IPS-20b (cell line): ENCODE measurements at regions not wholly inside any gene's neighbourhood (a gene's known extent, or its start where the extent isn't known, plus 50 kb on each side); places are given as distances from the start of the nearest gene placed in this dataset.

Experiments used
- H3K27ac ChIP-seq: one replicate; pipeline ENCODE4 v1.5.1; 2013; ENCODE audit warnings: low read length
- H3K27me3 ChIP-seq: 2 replicates; pipeline ENCODE4 v1.6.1; 2013; ENCODE audit warnings: mild to moderate bottlenecking, low read length, inconsistent platforms; ENCODE audit not compliant: insufficient read depth
- H3K36me3 ChIP-seq: 2 replicates; pipeline ENCODE4 v1.6.1; 2013; ENCODE audit warnings: low read depth, mild to moderate bottlenecking, inconsistent platforms, low read length, moderate library complexity; ENCODE audit not compliant: insufficient read depth
- H3K4me1 ChIP-seq: 2 replicates; pipeline ENCODE4 v1.6.1; 2013; ENCODE audit warnings: mild to moderate bottlenecking, control low read depth, inconsistent platforms, low read length, moderate library complexity; ENCODE audit not compliant: insufficient read depth
- H3K4me3 ChIP-seq: 2 replicates; pipeline ENCODE4 v1.5.1; 2013; ENCODE audit warnings: mild to moderate bottlenecking, low read length, inconsistent platforms
- H3K9ac ChIP-seq: 2 replicates; pipeline ENCODE4 v1.6.1; 2013; ENCODE audit warnings: low read depth, mild to moderate bottlenecking, inconsistent platforms, low read length, moderate library complexity
- H3K9me3 ChIP-seq: 2 replicates; pipeline ENCODE4 v1.6.1; 2013; ENCODE audit warnings: mild to moderate bottlenecking, low read depth, low read length, inconsistent platforms; ENCODE audit not compliant: insufficient read depth

GRCh38 chr1:14498839-14499238 is 99.6 kb upstream of the KAZN start:
- Histone ChIP-seq H3K27ac (no peak overlapping the region), H3K36me3 (no peaks in the 10 kb centered on the region), H3K4me1 (peaks cover 6% of the 10 kb centered on the region; the same call in 1 of the 2 replicates), H3K4me3 (no peak overlapping the region), H3K27me3 (no peaks in the 10 kb centered on the region), H3K9me3 (no peaks in the 10 kb centered on the region), H3K9ac (no peak overlapping the region)

- H3K27ac ChIP-seq: no peak overlapping the region
- 0 out of 2 replicates have a peak, but pooled peaks cover 4% of the 10 kb centered on the region for H3K27me3 ChIP-seq
Observed at GRCh38 chr1:14499312-14500040, 99.0 kb upstream of the KAZN start.

DNA sequence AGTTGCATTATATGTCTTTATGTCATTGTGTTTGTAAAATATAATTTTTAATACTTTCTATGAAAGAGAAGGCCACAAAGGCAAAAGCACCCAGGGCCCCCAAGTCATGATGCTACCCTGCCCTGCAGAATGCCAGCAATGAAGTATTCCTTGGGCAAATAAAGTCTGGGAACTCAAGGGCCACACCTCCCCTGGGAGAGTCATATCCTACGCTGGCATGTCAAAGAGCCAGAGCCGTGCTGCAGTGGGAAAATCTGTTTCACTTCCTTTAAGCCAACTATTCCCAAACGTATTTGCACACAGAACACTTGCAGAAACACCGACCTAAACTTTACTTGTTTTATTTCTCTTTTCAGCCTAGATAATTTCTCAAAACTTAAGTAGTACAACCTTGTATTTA is 98.4 kb upstream of the KAZN start:
- no peaks in the 10 kb centered on the region for H3K9me3 ChIP-seq
- H3K27ac ChIP-seq: no peak overlapping the region
- H3K36me3 ChIP-seq: no peaks in the 10 kb centered on the region
- no peak overlapping the region for H3K4me3 ChIP-seq
- no peak overlapping the region for H3K9ac ChIP-seq
- peaks cover 6% of the 10 kb centered on the region for H3K4me1 ChIP-seq
- 0 out of 2 replicates have a peak, but pooled peaks cover 9% of the 10 kb centered on the region for H3K27me3 ChIP-seq

More at GRCh38 chr1:14499312-14500040, 99.0 kb upstream of the KAZN start:
- Histone ChIP-seq H3K9me3 (no peaks in the 10 kb centered on the region), H3K36me3 (no peaks in the 10 kb centered on the region), H3K4me1 (peaks cover 6% of the 10 kb centered on the region; the same call in 1 of the 2 replicates), H3K9ac (no peak overlapping the region), H3K4me3 (no peak overlapping the region)

DNA sequence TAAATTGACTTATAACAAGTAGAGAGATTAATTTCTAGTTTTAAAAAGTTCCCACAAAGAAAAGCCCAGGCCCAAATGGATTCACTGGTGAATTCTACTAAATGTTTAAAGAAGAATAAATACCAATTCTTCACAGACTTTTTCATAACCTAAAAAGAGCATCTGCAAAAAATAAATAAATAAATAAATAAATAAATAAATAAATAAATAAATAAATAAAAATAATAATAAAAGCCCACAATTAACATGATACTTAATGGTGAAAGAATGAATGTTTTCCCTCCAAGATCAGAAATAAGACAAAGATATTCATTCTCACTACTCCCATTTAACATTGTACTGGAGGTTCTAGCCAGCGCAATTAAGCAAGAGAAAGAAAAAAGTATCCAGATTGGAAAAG is 97.6 kb upstream of the KAZN start:
- Histone ChIP-seq H3K9ac (no peak overlapping the region), H3K4me3 (no peak overlapping the region), H3K27me3 (0 out of 2 replicates have a peak, but pooled peaks cover 9% of the 10 kb centered on the region), H3K36me3 (no peaks in the 10 kb centered on the region), H3K27ac (no peak overlapping the region), H3K4me1 (peaks cover 6% of the 10 kb centered on the region), H3K9me3 (no peaks in the 10 kb centered on the region)

DNA sequence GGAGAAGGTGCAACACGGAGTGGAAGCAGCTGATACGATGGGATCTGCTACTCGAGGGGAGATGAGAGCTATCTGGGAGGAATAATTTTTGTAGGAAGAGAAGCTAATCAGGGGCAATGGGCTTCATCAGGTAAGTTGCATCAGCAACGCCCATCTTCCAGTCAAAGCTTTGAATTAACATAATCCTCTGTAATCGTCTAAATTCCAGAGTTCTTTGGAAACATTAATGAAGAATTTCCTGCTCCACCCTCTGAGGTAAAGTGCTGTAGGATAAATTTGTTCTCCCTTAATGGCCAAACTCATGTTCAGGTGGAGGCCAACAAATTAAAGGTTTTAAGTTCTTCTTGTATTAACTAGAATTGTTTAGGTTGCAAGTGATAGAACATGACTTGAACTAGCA is 94.0 kb upstream of the KAZN start:
- H3K9ac ChIP-seq: no peak overlapping the region
- no peaks in the 10 kb centered on the region for H3K36me3 ChIP-seq

DNA sequence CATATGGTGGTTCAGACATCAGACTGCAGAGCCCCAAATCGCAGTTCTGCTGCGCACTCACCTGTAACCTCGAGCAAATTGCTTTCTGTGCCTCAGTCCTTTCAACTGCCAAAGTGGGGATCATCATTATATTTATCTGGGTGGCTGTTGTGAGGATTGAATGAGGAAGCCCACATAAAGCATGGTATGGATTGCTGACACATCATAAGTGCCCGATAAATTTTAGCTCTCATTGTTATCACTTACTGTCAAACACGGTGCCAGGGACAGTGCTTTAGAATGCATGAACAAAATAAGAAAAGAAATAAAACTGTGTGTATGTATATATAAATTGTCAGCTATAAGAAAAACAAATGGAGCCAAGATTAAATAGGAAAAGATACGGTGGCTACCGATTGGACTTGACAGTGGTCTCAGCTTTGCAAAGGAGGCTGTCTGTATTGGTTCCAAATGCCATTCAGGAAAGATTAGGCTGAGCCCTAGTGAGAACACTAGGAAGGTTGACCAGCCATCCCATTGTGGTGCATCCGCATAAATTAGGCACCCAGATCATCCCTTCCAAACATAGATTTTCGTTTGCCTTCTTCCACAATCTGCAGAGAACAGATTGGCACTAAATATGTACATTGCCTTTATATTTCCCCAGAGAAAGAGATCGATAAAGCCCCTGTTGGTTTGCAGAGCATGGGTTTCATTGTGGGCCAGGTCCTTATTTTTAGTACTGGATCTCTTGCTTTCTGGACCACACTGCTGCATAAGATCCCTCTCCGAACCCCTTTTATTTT is 91.8 kb upstream of the KAZN start:
- H3K27me3 ChIP-seq: peaks cover 9% of the 10 kb centered on the region; the same call in 1 of the 2 replicates
- H3K4me1 ChIP-seq: peaks cover 4% of the 10 kb centered on the region
- H3K27ac ChIP-seq: no peak overlapping the region
- no peaks in the 10 kb centered on the region for H3K9me3 ChIP-seq
- H3K9ac ChIP-seq: no peak overlapping the region
- no peak overlapping the region for H3K4me3 ChIP-seq
- H3K36me3 ChIP-seq: no peaks in the 10 kb centered on the region

More for the DNA sequence above, 94.0 kb upstream of the KAZN start:
- peaks cover 9% of the 10 kb centered on the region; the same call in 1 of the 2 replicates for H3K27me3 ChIP-seq
- no peaks in the 10 kb centered on the region; the same call in none of the 2 replicates for H3K4me1 ChIP-seq
- H3K27ac ChIP-seq: no peak overlapping the region
- H3K9me3 ChIP-seq: no peaks in the 10 kb centered on the region
- H3K4me3 ChIP-seq: no peak overlapping the region

GRCh38 chr1:14507262-14507661 is 91.2 kb upstream of the KAZN start:
- no peak overlapping the region for H3K9ac ChIP-seq
- H3K36me3 ChIP-seq: no peaks in the 10 kb centered on the region
- peaks cover 10% of the 10 kb centered on the region for H3K4me1 ChIP-seq
- H3K27ac ChIP-seq: no peak overlapping the region
- H3K4me3 ChIP-seq: no peak overlapping the region
- H3K9me3 ChIP-seq: no peaks in the 10 kb centered on the region
- H3K27me3 ChIP-seq: peaks cover 9% of the 10 kb centered on the region; the same call in 1 of the 2 replicates

DNA sequence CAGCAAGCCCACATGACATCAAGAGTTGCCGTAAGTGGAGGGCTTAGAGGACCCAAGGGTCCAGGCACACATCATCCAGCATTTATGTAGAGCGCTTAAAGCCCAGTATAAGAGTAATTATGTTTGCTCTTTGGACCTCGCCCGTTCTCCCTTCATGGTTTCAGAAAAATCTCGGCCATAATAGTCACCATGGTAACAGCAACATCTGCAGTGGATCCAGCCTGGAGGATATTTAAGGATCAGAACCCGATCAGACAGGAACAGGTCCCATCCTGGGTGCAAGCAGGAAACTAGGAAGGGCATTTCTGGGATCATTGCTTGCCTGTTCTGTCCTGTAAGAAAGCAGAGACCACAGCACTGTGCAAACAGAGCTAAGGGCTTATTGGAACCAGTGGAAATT is 89.9 kb upstream of the KAZN start:
- Histone ChIP-seq H3K27ac (no peak overlapping the region), H3K4me3 (no peak overlapping the region), H3K27me3 (peaks cover 9% of the 10 kb centered on the region; the same call in 1 of the 2 replicates), H3K9me3 (no peaks in the 10 kb centered on the region), H3K4me1 (peaks cover 22% of the 10 kb centered on the region), H3K36me3 (no peaks in the 10 kb centered on the region), H3K9ac (no peak overlapping the region)

DNA sequence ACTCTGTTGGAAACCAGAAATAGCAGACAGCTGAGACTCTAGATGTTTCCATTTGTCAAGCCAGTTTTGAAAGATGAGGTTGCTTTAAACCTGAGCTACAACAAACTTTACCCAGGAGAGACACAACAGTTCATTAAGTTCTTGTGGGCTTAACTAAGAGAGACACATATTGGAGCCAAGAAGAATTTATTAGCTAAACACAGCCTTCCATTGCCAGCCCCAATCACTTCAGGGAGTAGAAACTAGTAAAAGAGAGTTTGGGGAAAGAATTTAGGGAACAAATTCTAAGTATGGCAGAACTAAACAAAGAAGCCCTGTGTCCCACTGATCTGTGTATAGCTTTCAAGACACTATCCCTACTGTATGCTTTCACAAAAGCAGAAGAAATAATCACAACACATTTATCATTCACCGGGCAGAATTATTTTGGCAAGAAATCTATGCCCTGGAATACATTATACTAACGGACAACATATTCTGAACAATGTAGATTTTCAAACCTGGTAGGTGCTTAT is 87.3 kb upstream of the KAZN start:
- Histone ChIP-seq H3K4me3 (no peak overlapping the region), H3K36me3 (no peaks in the 10 kb centered on the region), H3K9ac (no peak overlapping the region), H3K27me3 (no peaks in the 10 kb centered on the region; the same call in 1 of the 2 replicates), H3K9me3 (no peaks in the 10 kb centered on the region), H3K4me1 (peaks cover 23% of the 10 kb centered on the region; the same call in 1 of the 2 replicates), H3K27ac (no peak overlapping the region)

DNA sequence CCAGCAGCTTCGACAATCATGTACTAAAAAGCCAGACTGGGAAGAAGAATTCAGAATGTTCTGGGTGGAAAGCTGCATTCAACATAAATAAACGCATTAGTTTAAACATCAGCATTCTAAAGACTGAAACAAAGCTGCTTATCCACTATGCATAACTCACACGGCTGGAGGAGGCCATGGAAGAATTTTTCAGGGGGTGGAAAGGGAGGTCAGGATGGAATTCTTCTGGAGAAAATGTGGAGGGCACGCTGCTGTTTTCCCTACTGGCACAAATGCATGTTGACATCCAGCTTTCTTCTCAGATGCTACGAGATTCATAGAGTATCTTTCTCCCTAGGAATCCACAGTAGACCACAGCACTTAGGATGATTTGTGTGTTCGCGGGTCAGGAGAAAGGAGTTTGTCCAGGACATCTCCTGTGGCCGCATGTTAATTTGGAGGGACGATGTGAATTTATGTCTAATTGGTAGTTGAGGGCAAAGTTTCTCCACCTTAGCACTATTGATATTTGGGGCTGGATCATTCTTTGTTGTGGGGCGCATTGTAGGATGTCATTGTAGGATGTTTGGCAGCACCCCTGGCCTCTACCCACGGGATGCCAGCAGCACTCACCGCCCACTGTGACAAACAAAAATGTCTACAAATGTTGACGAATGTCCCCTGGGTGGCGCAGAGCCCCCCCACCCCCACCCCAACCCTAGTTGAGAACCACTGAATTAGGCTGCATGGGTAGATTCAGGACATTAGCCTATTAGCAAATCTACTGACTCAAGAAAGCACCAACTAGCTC is 86.5 kb upstream of the KAZN start:
- H3K4me3 ChIP-seq: no peak overlapping the region
- no peak overlapping the region for H3K27ac ChIP-seq
- no peaks in the 10 kb centered on the region for H3K9me3 ChIP-seq
- peaks cover 23% of the 10 kb centered on the region; the same call in 1 of the 2 replicates for H3K4me1 ChIP-seq
- no peaks in the 10 kb centered on the region; the same call in 1 of the 2 replicates for H3K27me3 ChIP-seq
- no peaks in the 10 kb centered on the region for H3K36me3 ChIP-seq
- H3K9ac ChIP-seq: no peak overlapping the region

DNA sequence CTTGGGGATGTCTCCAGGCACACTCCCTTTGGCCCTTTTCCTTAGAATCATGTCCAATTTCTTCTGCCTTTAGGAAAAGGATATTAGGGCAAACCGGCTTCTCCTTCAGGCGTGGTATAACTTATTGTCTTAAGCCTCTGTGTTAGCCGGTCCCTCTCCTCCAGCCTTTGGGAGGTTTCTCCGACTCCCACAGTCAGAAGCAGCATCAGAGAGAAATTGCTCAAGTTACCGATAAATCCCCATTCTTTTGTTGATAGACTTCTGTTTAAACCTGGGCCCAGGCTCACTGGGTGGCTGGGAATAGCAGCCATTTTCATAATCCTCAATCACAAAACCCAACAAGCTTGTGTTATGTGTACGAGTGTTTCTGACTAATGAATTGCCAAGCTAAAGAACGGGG is 85.4 kb upstream of the KAZN start:
- Histone ChIP-seq H3K4me1 (peaks cover 23% of the 10 kb centered on the region; the same call in 1 of the 2 replicates), H3K36me3 (no peaks in the 10 kb centered on the region), H3K27ac (no peak overlapping the region), H3K9ac (no peak overlapping the region; the same call in 1 of the 2 replicates), H3K27me3 (no peaks in the 10 kb centered on the region; the same call in 1 of the 2 replicates), H3K9me3 (no peaks in the 10 kb centered on the region), H3K4me3 (no peak overlapping the region)
